GM12878 (cell line): ENCODE measurements at regions not wholly inside any gene's neighbourhood (a gene's known extent, or its start where the extent isn't known, plus 50 kb on each side); places are given as distances from the start of the nearest gene placed in this dataset.

Experiments used
- ATAC-seq: fragments of 200-7000 bp; cut with Tn5 transposase; 3 replicates; pipeline ENCODE4 v1.9.1; 2020; ENCODE audit warnings: mild to moderate bottlenecking, moderate library complexity
- BruUV-seq: library from RNA; stranded (reverse); fragments of 400-500 nt; replicated peaks from 2 replicates; lab custom pipeline; 2021; lab: Mats Ljungman, UMichigan
- CTCF ChIA-PET: fragments of 300-600 bp; sonication (Branson Sonifier 250); formaldehyde crosslinking; extraction: SDS; loops from one replicate; lab custom pipeline; 2021; ENCODE audit warnings: inconsistent platforms; lab: Yijun Ruan, JAX
- POLR2A ChIA-PET: fragments of 350-600 bp; formaldehyde crosslinking; extraction: SDS; loops from one replicate; lab custom pipeline; 2021; ENCODE audit warnings: inconsistent platforms; lab: Charles Lee
- RAD21 ChIA-PET: fragments of 300-600 bp; sonication (Branson Sonifier 250); formaldehyde crosslinking; loops from one replicate; lab custom pipeline; 2023; ENCODE audit warnings: antibody characterized with exemption; ENCODE audit not compliant: unreplicated experiment; lab: Charles Lee
- SMC1A ChIA-PET: fragments of 300-600 bp; sonication (Branson Sonifier 250); formaldehyde crosslinking; loops from one replicate; lab custom pipeline; 2023; ENCODE audit not compliant: unreplicated experiment, uncharacterized antibody; lab: Charles Lee
- DNase-seq: peaks from one replicate; pipeline ENCODE4 v3.0.0-alpha.2; 2011; ENCODE audit warnings: low read depth, low spot score
- FAIRE-seq: peaks from 3 replicates; lab custom pipeline; 2011; peaks lifted over from hg19 to GRCh38; lab: Jason Lieb, UNC
- H2AFZ ChIP-seq: 2 replicates; pipeline ENCODE4 v1.6.0; 2011; ENCODE audit warnings: low read depth, low read length, control low read depth; ENCODE audit not compliant: control insufficient read depth
- H3K27ac ChIP-seq: 2 replicates; pipeline ENCODE4 v1.5.1; 2011; ENCODE audit warnings: control low read depth; ENCODE audit not compliant: control insufficient read depth, insufficient read depth
- H3K27me3 ChIP-seq, 2 experiments: replicated peaks in 1 of 2; 2 replicates each; pipeline versions ENCODE4 v1.6.0 to v1.6.1; 2011; ENCODE audit warnings: low read length in 1 of 2; ENCODE audit not compliant: control insufficient read depth in 2 of 2, insufficient read depth in 2 of 2
- H3K36me3 ChIP-seq, 2 experiments: 2 replicates each; pipeline ENCODE4 v1.5.1; 2011; ENCODE audit warnings: low read length in 1 of 2; ENCODE audit not compliant: control insufficient read depth in 2 of 2, insufficient read depth in 2 of 2
- H3K4me1 ChIP-seq: 2 replicates; pipeline ENCODE4 v1.6.1; 2011; ENCODE audit warnings: mild to moderate bottlenecking, low read length, moderate library complexity, mixed read lengths; ENCODE audit not compliant: control insufficient read depth, insufficient read depth
- H3K4me2 ChIP-seq: 2 replicates; pipeline ENCODE4 v1.6.0; 2011; ENCODE audit warnings: control low read depth; ENCODE audit not compliant: control insufficient read depth, insufficient read depth
- H3K4me3 ChIP-seq: fragments of 200-600 bp; sonication (generic); 2 replicates; pipeline ENCODE4 v1.5.1; 2016
- H3K79me2 ChIP-seq: 2 replicates; pipeline ENCODE4 v1.6.0; 2011; ENCODE audit warnings: low read length; ENCODE audit not compliant: control insufficient read depth, insufficient read depth
- H3K9ac ChIP-seq: 2 replicates; pipeline ENCODE4 v1.8.0; 2011; ENCODE audit warnings: low read length, control low read depth, mixed read lengths; ENCODE audit not compliant: control insufficient read depth, insufficient read depth
- H3K9me3 ChIP-seq: replicated peaks from 3 replicates; pipeline ENCODE4 v1.5.1; 2011; ENCODE audit warnings: mild to moderate bottlenecking, low read length; ENCODE audit not compliant: control insufficient read depth, insufficient read depth
- H4K20me1 ChIP-seq: 2 replicates; pipeline ENCODE4 v1.6.0; 2011; ENCODE audit not compliant: control insufficient read depth, insufficient read depth
- ESRRA ChIP-seq: IDR thresholded peaks from 2 replicates; pipeline ENCODE4 v1.6.1; 2012; ENCODE audit warnings: mild to moderate bottlenecking, low read length, improper control_type of control experiment
- JUNB ChIP-seq: IDR thresholded peaks from 2 replicates; pipeline ENCODE4 v1.6.1; 2016; ENCODE audit warnings: antibody characterized with exemption, mild to moderate bottlenecking
- RAD51 ChIP-seq: fragments of 450-650 bp; IDR thresholded peaks from 2 replicates; pipeline ENCODE4 v1.6.1; 2016; ENCODE audit warnings: moderate library complexity, mild to moderate bottlenecking, inconsistent platforms
- RCOR1 ChIP-seq: conservative IDR thresholded peaks from 2 replicates; pipeline ENCODE4 v1.6.1; 2012; ENCODE audit warnings: low read depth, low read length, improper control_type of control experiment
- ZNF384 ChIP-seq: IDR thresholded peaks from 2 replicates; pipeline ENCODE4 v1.6.1; 2012; ENCODE audit warnings: low read depth, mild to moderate bottlenecking, low read length, improper control_type of control experiment, borderline replicate concordance
- WGBS: methylation state at CpG from one replicate; pipeline ENCODE4 v1.1.6; 2016; ENCODE audit warnings: low lambda C conversion rate; ENCODE audit not compliant: insufficient replicate concordance, insufficient coverage; ENCODE audit errors: missing lambda C conversion rate; 5-methylcytosine and 5-hydroxymethylcytosine counted together
- in situ Hi-C: fragments of 300-500 bp; cut with MboI; formaldehyde crosslinking; loops from 9 replicates; pipeline ENCODE4 v1.14.3; 2018; ENCODE audit warnings: mixed read lengths
- intact Hi-C: fragments of 100-400 bp; cut with micrococcal nuclease; formaldehyde crosslinking; loops from one replicate; pipeline ENCODE4 v1.14.2; 2022; ENCODE audit not compliant: unreplicated experiment
- TF ChIP-seq, protein P1 (sequence below): fragments of 150-350 bp; IDR thresholded peaks from 2 replicates; pipeline ENCODE4 v1.6.1; 2016; ENCODE audit warnings: low read depth, low read length
- TF ChIP-seq, protein P2 (sequence below): fragments of 450-650 bp; IDR thresholded peaks from 2 replicates; pipeline ENCODE4 v1.6.1; 2018; ENCODE audit warnings: mild to moderate bottlenecking, low read depth, moderate library complexity; ENCODE audit not compliant: partially characterized antibody
- TF ChIP-seq, protein P3 (sequence below): fragments of 450-650 bp; IDR thresholded peaks from 2 replicates; pipeline ENCODE4 v1.6.1; 2017; ENCODE audit warnings: mild to moderate bottlenecking
- TF ChIP-seq, protein P4 (sequence below): fragments of 450-650 bp; IDR thresholded peaks from 2 replicates; pipeline ENCODE4 v1.6.1; 2018; ENCODE audit warnings: borderline replicate concordance, mild to moderate bottlenecking; ENCODE audit not compliant: partially characterized antibody
- TF ChIP-seq, protein P5 (sequence below): IDR thresholded peaks from 2 replicates; pipeline ENCODE4 v1.6.1; 2011; ENCODE audit warnings: borderline replicate concordance, low read depth, mild to moderate bottlenecking, moderate library complexity, mixed read lengths, low read length; ENCODE audit not compliant: insufficient read depth; ENCODE audit errors: extremely low read length

DNA sequence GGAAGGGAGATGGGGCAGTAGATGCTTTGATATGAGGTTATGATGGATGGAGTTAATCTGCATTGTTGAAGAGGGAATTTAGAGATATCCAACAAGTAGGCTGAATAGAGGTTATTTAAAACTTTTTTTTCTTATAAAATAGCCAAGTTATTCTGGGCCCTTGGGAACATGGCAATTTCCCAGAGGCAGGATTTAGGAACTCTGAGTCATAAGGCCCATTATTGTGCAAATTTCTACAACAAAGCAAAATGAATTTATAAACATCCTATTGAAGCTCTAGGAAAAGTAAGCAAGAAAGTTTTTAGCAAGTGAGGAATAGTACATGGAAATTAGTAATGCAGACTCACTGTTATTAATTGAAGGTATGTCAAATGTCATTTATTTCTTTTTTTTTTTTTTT lies 160.9 kb upstream of the NPY start (continued):
- TF ChIP-seq JUNB = no peak
- TF ChIP-seq, protein P1, sequence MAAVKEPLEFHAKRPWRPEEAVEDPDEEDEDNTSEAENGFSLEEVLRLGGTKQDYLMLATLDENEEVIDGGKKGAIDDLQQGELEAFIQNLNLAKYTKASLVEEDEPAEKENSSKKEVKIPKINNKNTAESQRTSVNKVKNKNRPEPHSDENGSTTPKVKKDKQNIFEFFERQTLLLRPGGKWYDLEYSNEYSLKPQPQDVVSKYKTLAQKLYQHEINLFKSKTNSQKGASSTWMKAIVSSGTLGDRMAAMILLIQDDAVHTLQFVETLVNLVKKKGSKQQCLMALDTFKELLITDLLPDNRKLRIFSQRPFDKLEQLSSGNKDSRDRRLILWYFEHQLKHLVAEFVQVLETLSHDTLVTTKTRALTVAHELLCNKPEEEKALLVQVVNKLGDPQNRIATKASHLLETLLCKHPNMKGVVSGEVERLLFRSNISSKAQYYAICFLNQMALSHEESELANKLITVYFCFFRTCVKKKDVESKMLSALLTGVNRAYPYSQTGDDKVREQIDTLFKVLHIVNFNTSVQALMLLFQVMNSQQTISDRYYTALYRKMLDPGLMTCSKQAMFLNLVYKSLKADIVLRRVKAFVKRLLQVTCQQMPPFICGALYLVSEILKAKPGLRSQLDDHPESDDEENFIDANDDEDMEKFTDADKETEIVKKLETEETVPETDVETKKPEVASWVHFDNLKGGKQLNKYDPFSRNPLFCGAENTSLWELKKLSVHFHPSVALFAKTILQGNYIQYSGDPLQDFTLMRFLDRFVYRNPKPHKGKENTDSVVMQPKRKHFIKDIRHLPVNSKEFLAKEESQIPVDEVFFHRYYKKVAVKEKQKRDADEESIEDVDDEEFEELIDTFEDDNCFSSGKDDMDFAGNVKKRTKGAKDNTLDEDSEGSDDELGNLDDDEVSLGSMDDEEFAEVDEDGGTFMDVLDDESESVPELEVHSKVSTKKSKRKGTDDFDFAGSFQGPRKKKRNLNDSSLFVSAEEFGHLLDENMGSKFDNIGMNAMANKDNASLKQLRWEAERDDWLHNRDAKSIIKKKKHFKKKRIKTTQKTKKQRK = no peak
- TF ChIP-seq, protein P2, sequence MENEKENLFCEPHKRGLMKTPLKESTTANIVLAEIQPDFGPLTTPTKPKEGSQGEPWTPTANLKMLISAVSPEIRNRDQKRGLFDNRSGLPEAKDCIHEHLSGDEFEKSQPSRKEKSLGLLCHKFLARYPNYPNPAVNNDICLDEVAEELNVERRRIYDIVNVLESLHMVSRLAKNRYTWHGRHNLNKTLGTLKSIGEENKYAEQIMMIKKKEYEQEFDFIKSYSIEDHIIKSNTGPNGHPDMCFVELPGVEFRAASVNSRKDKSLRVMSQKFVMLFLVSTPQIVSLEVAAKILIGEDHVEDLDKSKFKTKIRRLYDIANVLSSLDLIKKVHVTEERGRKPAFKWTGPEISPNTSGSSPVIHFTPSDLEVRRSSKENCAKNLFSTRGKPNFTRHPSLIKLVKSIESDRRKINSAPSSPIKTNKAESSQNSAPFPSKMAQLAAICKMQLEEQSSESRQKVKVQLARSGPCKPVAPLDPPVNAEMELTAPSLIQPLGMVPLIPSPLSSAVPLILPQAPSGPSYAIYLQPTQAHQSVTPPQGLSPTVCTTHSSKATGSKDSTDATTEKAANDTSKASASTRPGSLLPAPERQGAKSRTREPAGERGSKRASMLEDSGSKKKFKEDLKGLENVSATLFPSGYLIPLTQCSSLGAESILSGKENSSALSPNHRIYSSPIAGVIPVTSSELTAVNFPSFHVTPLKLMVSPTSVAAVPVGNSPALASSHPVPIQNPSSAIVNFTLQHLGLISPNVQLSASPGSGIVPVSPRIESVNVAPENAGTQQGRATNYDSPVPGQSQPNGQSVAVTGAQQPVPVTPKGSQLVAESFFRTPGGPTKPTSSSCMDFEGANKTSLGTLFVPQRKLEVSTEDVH = no peak

DNA sequence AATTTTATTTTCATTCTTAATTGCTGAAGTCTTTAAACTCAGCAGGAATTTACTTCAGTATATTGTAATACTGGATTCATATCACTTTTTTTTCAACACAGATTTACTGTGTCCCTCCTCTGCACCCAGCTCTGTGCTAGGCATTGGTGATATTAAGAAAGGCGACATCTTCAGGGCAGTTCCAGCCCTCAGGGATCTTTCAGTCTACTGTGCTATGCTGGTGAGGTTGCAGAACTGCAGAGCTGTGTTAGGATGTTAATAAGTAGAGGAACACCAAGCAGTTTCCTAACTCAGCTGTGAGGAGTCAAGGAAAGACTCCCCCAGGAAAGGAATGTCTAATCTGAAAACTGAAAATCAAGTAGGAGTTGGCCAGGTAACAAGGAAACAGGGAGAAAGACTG lies 158.2 kb upstream of the NPY start:
- Histone ChIP-seq H3K4me2 (no peak overlapping the region), H3K27me3 (no peaks in the 10 kb centered on the region; a peak in 1 of 4 replicates), H3K4me1 (no peaks in the 10 kb centered on the region), H3K27ac (no peak overlapping the region), H3K4me3 (no peak overlapping the region), H3K9me3 (no peaks in the 10 kb centered on the region), H2AFZ (no peak overlapping the region), H3K79me2 (no peaks in the 10 kb centered on the region), H3K36me3 (no peaks in the 10 kb centered on the region)
- in situ Hi-C loops = no loop called here
- ChIA-PET POLR2A (no interaction called here), RAD21 (no interaction called here)
- ATAC-seq = no peak
- TF ChIP-seq ESRRA = no peak
- TF ChIP-seq, protein P3, sequence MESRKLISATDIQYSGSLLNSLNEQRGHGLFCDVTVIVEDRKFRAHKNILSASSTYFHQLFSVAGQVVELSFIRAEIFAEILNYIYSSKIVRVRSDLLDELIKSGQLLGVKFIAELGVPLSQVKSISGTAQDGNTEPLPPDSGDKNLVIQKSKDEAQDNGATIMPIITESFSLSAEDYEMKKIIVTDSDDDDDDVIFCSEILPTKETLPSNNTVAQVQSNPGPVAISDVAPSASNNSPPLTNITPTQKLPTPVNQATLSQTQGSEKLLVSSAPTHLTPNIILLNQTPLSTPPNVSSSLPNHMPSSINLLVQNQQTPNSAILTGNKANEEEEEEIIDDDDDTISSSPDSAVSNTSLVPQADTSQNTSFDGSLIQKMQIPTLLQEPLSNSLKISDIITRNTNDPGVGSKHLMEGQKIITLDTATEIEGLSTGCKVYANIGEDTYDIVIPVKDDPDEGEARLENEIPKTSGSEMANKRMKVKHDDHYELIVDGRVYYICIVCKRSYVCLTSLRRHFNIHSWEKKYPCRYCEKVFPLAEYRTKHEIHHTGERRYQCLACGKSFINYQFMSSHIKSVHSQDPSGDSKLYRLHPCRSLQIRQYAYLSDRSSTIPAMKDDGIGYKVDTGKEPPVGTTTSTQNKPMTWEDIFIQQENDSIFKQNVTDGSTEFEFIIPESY = no peak
- no peak for TF ChIP-seq ZNF384
- TF ChIP-seq, protein P4, sequence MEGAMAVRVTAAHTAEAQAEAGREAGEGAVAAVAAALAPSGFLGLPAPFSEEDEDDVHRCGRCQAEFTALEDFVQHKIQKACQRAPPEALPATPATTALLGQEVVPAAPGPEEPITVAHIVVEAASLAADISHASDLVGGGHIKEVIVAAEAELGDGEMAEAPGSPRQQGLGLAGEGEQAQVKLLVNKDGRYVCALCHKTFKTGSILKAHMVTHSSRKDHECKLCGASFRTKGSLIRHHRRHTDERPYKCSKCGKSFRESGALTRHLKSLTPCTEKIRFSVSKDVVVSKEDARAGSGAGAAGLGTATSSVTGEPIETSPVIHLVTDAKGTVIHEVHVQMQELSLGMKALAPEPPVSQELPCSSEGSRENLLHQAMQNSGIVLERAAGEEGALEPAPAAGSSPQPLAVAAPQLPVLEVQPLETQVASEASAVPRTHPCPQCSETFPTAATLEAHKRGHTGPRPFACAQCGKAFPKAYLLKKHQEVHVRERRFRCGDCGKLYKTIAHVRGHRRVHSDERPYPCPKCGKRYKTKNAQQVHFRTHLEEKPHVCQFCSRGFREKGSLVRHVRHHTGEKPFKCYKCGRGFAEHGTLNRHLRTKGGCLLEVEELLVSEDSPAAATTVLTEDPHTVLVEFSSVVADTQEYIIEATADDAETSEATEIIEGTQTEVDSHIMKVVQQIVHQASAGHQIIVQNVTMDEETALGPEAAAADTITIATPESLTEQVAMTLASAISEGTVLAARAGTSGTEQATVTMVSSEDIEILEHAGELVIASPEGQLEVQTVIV = no peak
- TF ChIP-seq, protein P5, sequence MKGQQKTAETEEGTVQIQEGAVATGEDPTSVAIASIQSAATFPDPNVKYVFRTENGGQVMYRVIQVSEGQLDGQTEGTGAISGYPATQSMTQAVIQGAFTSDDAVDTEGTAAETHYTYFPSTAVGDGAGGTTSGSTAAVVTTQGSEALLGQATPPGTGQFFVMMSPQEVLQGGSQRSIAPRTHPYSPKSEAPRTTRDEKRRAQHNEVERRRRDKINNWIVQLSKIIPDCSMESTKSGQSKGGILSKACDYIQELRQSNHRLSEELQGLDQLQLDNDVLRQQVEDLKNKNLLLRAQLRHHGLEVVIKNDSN = no peak
- TF ChIP-seq RAD51 = no peak
- no peak for TF ChIP-seq RCOR1
- TF ChIP-seq, all 136 proteins: peak for 0
- DNase-seq (no peak), FAIRE-seq (no peak)
- 32% methylated on average over 1 of the region's 1 CpG for WGBS
- no peak overlapping the region for H3K9ac ChIP-seq
- no peaks in the 10 kb centered on the region for H4K20me1 ChIP-seq
- ChIA-PET CTCF (no interaction called here), SMC1A (no interaction called here)
- intact Hi-C loops = no loop called here
- BruUV-seq = no TSS peak
